Spleen (tissue), 7 donors: ENCODE measurements at regions not wholly inside any gene's neighbourhood (a gene's known extent, or its start where the extent isn't known, plus 50 kb on each side); places are given as distances from the start of the nearest gene placed in this dataset.

Experiments
- CTCF ChIP-seq, 11 experiments: fragments of 200-600 bp in 7 of 11; fragments of 450-650 bp in 4 of 11; sonication (generic) in 4 of 11; IDR thresholded peaks in 8 of 11; conservative IDR thresholded peaks in 3 of 11; 1 replicate in 7 of 11; 2 replicates in 4 of 11; pipeline versions ENCODE4 v1.4.0 to v1.8.0; 2016 to 2021; ENCODE audit warnings: antibody characterized with exemption in 11 of 11, inconsistent platforms in 4 of 11, mild to moderate bottlenecking in 1 of 11
- POLR2A ChIP-seq, 3 donors: fragments of 450-650 bp; IDR thresholded peaks; one replicate each; pipeline ENCODE4 v1.5.1; 2017; ENCODE audit warnings: antibody characterized with exemption in 3 of 3, mild to moderate bottlenecking in 1 of 3
- POLR2AphosphoS5 ChIP-seq, 3 donors: sonication (generic); formaldehyde crosslinking; IDR thresholded peaks; one replicate each; pipeline ENCODE4 v1.5.1; 2017; ENCODE audit warnings: antibody characterized with exemption in 3 of 3
- donor health status: DM: no; HTN: no; CAD: no; lungs with moderate emphysema.
- donor health status: DM: no; HTN: no; CAD: no.
- donor health status: DM: no; HTN: no; CAD: no.

DNA sequence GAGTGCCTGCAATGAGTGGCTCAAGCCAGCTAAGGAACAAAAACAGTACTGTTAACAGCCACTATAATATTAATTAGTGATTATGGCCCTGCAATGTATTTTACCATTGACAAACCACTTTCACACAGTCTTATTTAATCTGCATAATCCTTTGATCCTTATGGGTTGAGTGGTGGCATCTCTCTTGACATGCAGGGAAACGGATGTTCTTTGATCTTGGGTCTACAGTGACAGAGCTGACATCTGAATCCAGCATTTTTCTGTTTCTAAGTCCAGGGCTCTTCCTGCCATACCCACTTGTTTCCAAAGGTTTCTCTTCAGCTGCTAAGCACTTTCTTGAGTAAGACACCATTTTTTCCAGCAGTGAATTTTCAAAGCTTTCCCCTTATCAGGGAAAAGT, 277.7 kb upstream of the ROPN1 start:
- TF ChIP-seq CTCF (IDR thresholded peaks at IDR 0.05 in 8 of 11, conservative IDR thresholded peaks at IDR 0.05 in 3 of 11) (no peak), POLR2A (IDR thresholded peaks at IDR 0.05) (no peak), POLR2AphosphoS5 (IDR thresholded peaks at IDR 0.05) (no peak)
